ENCODE measurements at regions not wholly inside any gene's neighbourhood (a gene's known extent, or its start where the extent isn't known, plus 50 kb on each side); places are given as distances from the start of the nearest gene placed in this dataset.

- no peak for TF ChIP-seq CTCF (IDR thresholded peaks at IDR 0.05)
- no peak for TF ChIP-seq POLR2A (IDR thresholded peaks at IDR 0.05)
- no peak for TF ChIP-seq POLR2AphosphoS5 (IDR thresholded peaks at IDR 0.05; ENCODE audit: insufficient read depth in 1 of 2, low read depth in 1 of 2)
Observed at GRCh38 chr13:100977841-100978240, 303.2 kb upstream of the TMTC4 start.

All from vagina (tissue), 2 donors.